Keratinocyte (primary cell): ENCODE measurements at regions not wholly inside any gene's neighbourhood (a gene's known extent, or its start where the extent isn't known, plus 50 kb on each side); places are given as distances from the start of the nearest gene placed in this dataset.

Source experiments
- DNase-seq: peaks from one replicate; pipeline ENCODE4 v3.0.0-alpha.2; 2011; ENCODE audit warnings: low read depth, missing footprints, low spot score
- FAIRE-seq: peaks from 2 replicates; lab custom pipeline; 2011; peaks lifted over from hg19 to GRCh38; lab: Jason Lieb, UNC
- H2AFZ ChIP-seq: 2 replicates; pipeline ENCODE4 v1.6.0; 2012; ENCODE audit warnings: low read length, control low read depth, inconsistent platforms; ENCODE audit not compliant: control insufficient read depth
- H3K27ac ChIP-seq: 2 replicates; pipeline ENCODE4 v1.5.1; 2011; ENCODE audit warnings: low read length; ENCODE audit not compliant: control insufficient read depth, insufficient read depth
- H3K27me3 ChIP-seq: 3 replicates; pipeline ENCODE4 v1.6.0; 2011; ENCODE audit warnings: low read length; ENCODE audit not compliant: control insufficient read depth, insufficient read depth; ENCODE audit errors: extremely low read depth
- H3K36me3 ChIP-seq, 2 experiments: 2 replicates in 1 of 2; 3 replicates in 1 of 2; pipeline ENCODE4 v1.5.1; 2011; ENCODE audit warnings: low read length in 2 of 2, mild to moderate bottlenecking in 1 of 2; ENCODE audit not compliant: control insufficient read depth in 2 of 2, insufficient read depth in 2 of 2; ENCODE audit errors: extremely low read depth in 1 of 2
- H3K4me1 ChIP-seq: 3 replicates; pipeline ENCODE4 v1.5.1; 2011; ENCODE audit warnings: low read length; ENCODE audit not compliant: control insufficient read depth, insufficient read depth; ENCODE audit errors: extremely low read depth
- H3K4me2 ChIP-seq: 3 replicates; pipeline ENCODE4 v1.6.0; 2011; ENCODE audit warnings: low read depth, low read length; ENCODE audit not compliant: control insufficient read depth, insufficient read depth; ENCODE audit errors: extremely low read depth
- H3K4me3 ChIP-seq, 3 experiments: fragments of 200-600 bp in 1 of 3; sonication (generic) in 1 of 3; 2 replicates in 2 of 3; 3 replicates in 1 of 3; pipeline ENCODE4 v1.5.1; 2011 to 2016; ENCODE audit warnings: low read length in 3 of 3, mild to moderate bottlenecking in 3 of 3, control low read depth in 2 of 3, inconsistent platforms in 1 of 3, low read depth in 1 of 3, mixed read lengths in 1 of 3, mixed run types in 1 of 3, moderate library complexity in 1 of 3; ENCODE audit not compliant: control insufficient read depth in 2 of 3, insufficient read depth in 2 of 3; ENCODE audit errors: extremely low read depth in 1 of 3
- H3K79me2 ChIP-seq: 2 replicates; pipeline ENCODE4 v1.6.0; 2012; ENCODE audit warnings: low read length; ENCODE audit not compliant: control insufficient read depth, insufficient read depth
- H3K9ac ChIP-seq: 3 replicates; pipeline ENCODE4 v1.6.0; 2011; ENCODE audit warnings: low read length; ENCODE audit not compliant: control insufficient read depth, insufficient read depth; ENCODE audit errors: extremely low read depth
- H3K9me1 ChIP-seq: 3 replicates; pipeline ENCODE4 v1.6.0; 2011; ENCODE audit warnings: low read length; ENCODE audit not compliant: control insufficient read depth, insufficient read depth; ENCODE audit errors: extremely low read depth
- H3K9me3 ChIP-seq: 2 replicates; pipeline ENCODE4 v1.5.1; 2012; ENCODE audit warnings: low read depth, low read length; ENCODE audit not compliant: control insufficient read depth
- H4K20me1 ChIP-seq: 3 replicates; pipeline ENCODE4 v1.6.0; 2011; ENCODE audit warnings: low read length; ENCODE audit not compliant: control insufficient read depth, insufficient read depth; ENCODE audit errors: extremely low read depth
- EZH2 ChIP-seq: IDR thresholded peaks from one replicate; pipeline ENCODE4 v1.6.1; 2012; ENCODE audit warnings: inconsistent platforms, mild to moderate bottlenecking, low read length, moderate library complexity
- dilution Hi-C: fragments of 300-500 bp; cut with MboI; formaldehyde crosslinking; loops from one replicate; pipeline ENCODE4 v1.7.0; 2020; ENCODE audit warnings: low sequenced_read_pairs; ENCODE audit not compliant: extremely low pct_ligation_motif_present
- TF ChIP-seq, protein P1 (sequence below), 3 experiments: IDR thresholded peaks in 1 of 3; conservative IDR thresholded peaks in 1 of 3; optimal IDR thresholded peaks in 1 of 3; 2 replicates in 2 of 3; 3 replicates in 1 of 3; pipeline versions ENCODE3 to v1.5.1; 2011; ENCODE audit warnings: low read length in 3 of 3, mild to moderate bottlenecking in 3 of 3, moderate library complexity in 2 of 3, control low read depth in 1 of 3, inconsistent platforms in 1 of 3; ENCODE audit not compliant: insufficient read depth in 2 of 3; ENCODE audit errors: extremely low read depth in 1 of 3

DNA sequence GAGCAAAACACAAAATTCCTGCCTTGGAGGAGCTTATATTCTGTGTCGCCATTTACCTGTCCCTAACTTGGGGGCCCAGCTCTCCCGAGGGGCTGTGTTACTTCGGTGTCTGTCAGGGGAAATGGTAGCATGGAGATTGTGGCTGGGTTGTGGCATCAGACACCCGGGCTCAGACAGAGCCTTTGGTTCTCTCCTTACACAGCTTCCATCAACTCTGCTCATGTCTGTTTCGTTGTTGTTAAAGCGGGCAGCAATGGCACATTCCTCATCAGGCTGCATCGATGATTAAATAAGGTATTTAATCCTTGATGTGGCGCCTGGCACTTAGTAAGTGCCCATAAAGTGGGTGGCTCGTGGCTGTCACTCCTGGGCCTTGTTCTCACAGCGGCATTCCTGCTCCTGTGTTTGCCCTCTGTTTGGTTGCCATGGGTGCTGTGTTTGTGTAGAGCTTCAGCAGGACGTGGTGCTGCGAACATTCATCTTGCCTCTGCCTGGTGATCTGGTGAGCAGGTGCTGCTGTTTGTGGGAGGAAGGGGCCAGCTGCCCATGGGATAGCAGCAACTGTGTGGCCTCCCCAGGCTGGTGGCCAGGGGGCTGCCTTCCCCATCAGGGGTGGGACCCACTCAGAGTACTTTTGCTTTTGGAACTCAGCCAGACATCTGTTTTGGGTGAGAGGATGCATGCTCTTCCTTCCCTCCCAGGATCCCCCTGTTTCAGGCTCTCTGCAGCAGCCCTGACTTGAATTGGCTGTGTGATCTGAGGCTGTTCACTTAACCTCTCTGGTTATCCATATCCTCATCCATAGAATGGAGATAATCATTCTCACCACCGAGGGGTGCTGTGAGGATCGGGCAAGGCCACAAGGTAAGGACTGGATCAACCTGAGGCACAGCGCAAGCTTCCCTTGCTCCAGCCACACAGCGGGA is 207.2 kb upstream of the SVIL start:
- Histone ChIP-seq H3K4me1 (peaks cover 20% of the 10 kb centered on the region), H2AFZ (no peak overlapping the region), H3K27me3 (no peaks in the 10 kb centered on the region), H3K27ac (no peak overlapping the region), H3K9ac (no peak overlapping the region), H3K9me3 (no peaks in the 10 kb centered on the region), H4K20me1 (no peaks in the 10 kb centered on the region), H3K4me2 (no peak overlapping the region), H3K9me1 (no peaks in the 10 kb centered on the region), H3K4me3 (no peak overlapping the region), H3K79me2 (no peaks in the 10 kb centered on the region), H3K36me3 (no peaks in the 10 kb centered on the region)
- no peak for TF ChIP-seq EZH2
- TF ChIP-seq, protein P1, sequence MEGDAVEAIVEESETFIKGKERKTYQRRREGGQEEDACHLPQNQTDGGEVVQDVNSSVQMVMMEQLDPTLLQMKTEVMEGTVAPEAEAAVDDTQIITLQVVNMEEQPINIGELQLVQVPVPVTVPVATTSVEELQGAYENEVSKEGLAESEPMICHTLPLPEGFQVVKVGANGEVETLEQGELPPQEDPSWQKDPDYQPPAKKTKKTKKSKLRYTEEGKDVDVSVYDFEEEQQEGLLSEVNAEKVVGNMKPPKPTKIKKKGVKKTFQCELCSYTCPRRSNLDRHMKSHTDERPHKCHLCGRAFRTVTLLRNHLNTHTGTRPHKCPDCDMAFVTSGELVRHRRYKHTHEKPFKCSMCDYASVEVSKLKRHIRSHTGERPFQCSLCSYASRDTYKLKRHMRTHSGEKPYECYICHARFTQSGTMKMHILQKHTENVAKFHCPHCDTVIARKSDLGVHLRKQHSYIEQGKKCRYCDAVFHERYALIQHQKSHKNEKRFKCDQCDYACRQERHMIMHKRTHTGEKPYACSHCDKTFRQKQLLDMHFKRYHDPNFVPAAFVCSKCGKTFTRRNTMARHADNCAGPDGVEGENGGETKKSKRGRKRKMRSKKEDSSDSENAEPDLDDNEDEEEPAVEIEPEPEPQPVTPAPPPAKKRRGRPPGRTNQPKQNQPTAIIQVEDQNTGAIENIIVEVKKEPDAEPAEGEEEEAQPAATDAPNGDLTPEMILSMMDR (optimal IDR thresholded peaks at IDR 0.05 in 1 of 3, IDR thresholded peaks at IDR 0.05 in 1 of 3, conservative IDR thresholded peaks at IDR 0.05 in 1 of 3; ENCODE audit: extremely low read depth in 1 of 3, insufficient read depth in 2 of 3, low read length in 3 of 3), result peak in 1 of 3 experiments; percentile 19
- no peak for DNase-seq
- dilution Hi-C loops, result no loop called here
- peak; percentile 61 for FAIRE-seq

DNA sequence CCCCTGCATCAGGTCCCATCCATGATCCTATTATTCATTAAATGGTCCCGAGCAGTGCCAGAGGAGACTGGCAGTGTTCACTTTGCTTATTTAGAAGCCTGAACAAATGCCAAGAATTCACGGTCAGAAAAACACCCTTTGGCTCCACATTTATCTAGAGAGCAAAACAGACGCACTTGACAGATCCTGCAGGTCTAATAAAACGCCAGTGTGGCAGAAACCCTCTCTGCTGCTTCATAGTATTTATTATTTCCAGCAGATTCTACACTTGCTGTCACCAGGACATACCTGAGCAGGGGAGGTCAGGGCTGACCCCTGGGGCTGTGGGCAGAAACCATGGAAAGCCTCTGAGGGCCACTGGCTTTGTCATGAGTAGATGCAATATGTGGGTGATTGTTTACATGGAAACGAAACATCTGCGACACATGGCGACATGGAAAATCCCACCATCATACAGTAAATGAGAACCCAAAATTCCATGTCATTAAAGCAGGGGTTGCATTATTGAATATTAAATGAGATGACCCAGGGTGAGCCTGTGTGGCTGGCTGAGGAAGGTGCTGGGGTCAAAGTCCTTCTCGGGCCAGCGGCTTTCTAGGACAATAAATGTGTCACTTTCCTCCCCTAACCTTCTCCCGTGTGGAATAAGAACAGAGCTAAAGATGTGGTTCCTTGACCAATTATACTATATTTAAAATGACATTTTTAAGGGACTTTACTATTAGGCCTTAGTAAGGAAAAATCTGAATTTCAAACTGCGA is 205.9 kb upstream of the SVIL start:
- Histone ChIP-seq H3K79me2 (no peaks in the 10 kb centered on the region), H3K36me3 (no peaks in the 10 kb centered on the region), H4K20me1 (no peaks in the 10 kb centered on the region), H3K27ac (peak overlapping the region; percentile 64), H3K4me2 (peak overlapping the region; percentile 58), H3K9me1 (no peaks in the 10 kb centered on the region), H3K4me3 (no peak overlapping the region), H3K4me1 (peaks cover 20% of the 10 kb centered on the region), H3K9ac (peak overlapping the region; percentile 33), H3K27me3 (no peaks in the 10 kb centered on the region), H3K9me3 (no peaks in the 10 kb centered on the region), H2AFZ (no peak overlapping the region)
- dilution Hi-C loops, result no loop called here
- DNase-seq, result no peak
- no peak for TF ChIP-seq EZH2
- TF ChIP-seq, protein P1 (optimal IDR thresholded peaks at IDR 0.05 in 1 of 3, IDR thresholded peaks at IDR 0.05 in 1 of 3, conservative IDR thresholded peaks at IDR 0.05 in 1 of 3; ENCODE audit: extremely low read depth in 1 of 3, insufficient read depth in 2 of 3, low read length in 3 of 3), result no peak
- no peak for FAIRE-seq
